ENCODE measurements at regions not wholly inside any gene's neighbourhood (a gene's known extent, or its start where the extent isn't known, plus 50 kb on each side); places are given as distances from the start of the nearest gene placed in this dataset.

GRCh38 chr2:7633566-7634153 is 716.4 kb downstream of the RNF144A start:
- TF ChIP-seq CTCF (IDR thresholded peaks at IDR 0.05; ENCODE audit: low read length) (no peak), EZH2 (optimal IDR thresholded peaks at IDR 0.05; ENCODE audit: low read depth, low read length) (no peak)
